ENCODE measurements at regions not wholly inside any gene's neighbourhood (a gene's known extent, or its start where the extent isn't known, plus 50 kb on each side); places are given as distances from the start of the nearest gene placed in this dataset.

- no peak for DNase-seq (ENCODE audit: insufficient read length, low spot score)
- no peak for FAIRE-seq
- no peak for TF ChIP-seq CTCF (IDR thresholded peaks at IDR 0.05; ENCODE audit: insufficient read depth, missing control alignments)
Observed at GRCh38 chr3:176584413-176585176, 612.7 kb downstream of the TBL1XR1 start.

DNA sequence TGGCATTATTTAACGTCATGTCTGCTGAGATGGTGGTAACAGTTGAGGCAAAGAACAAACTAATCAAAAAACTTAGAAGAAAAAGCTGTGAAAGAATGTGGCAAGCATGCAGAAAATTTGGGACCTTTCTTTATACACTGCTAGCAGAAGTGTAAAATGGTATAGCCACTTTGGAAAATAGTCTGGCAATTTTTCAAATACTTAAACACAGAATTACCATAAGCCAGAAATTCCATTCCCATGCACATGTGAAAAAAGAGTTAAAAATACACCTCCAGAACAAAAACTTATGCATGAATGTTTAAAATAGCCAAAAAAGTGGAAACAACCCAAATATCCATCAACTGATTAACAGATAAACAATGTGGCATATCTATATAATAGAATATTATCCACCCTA, 613.3 kb downstream of the TBL1XR1 start:
- DNase-seq (ENCODE audit: insufficient read length, low spot score) (no peak), FAIRE-seq (no peak)
- no peak for TF ChIP-seq CTCF (IDR thresholded peaks at IDR 0.05; ENCODE audit: insufficient read depth, missing control alignments)

DNA sequence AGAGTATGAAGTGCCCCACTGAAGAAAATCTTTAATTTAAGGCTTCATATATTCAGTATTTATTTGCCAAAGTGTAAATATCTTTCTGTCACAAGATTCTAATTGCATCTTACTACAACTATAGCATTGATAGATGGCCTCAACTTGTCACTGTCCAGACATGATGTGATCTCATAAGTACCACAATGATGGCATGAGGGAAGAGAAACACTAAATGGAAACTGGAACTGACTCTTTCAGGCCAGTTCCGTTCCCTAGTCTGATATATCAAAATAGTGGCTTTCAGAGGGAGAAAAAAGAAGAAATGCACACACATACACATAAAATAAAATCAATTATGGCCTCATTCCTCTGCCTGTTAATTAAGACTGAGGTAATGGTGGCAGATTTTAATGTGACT, 615.7 kb downstream of the TBL1XR1 start:
- FAIRE-seq: no peak
- TF ChIP-seq CTCF (IDR thresholded peaks at IDR 0.05; ENCODE audit: insufficient read depth, missing control alignments): no peak
- no peak for DNase-seq (ENCODE audit: insufficient read length, low spot score)

- FAIRE-seq (no peak), DNase-seq (ENCODE audit: insufficient read length, low spot score) (no peak)
- TF ChIP-seq CTCF (IDR thresholded peaks at IDR 0.05; ENCODE audit: insufficient read depth, missing control alignments): no peak
Observed at GRCh38 chr3:176579711-176580185, 617.5 kb downstream of the TBL1XR1 start.

- TF ChIP-seq CTCF (IDR thresholded peaks at IDR 0.05; ENCODE audit: insufficient read depth, missing control alignments): no peak
- FAIRE-seq: no peak
- no peak for DNase-seq (ENCODE audit: insufficient read length, low spot score)
Observed at GRCh38 chr3:176578316-176578715, 619.0 kb downstream of the TBL1XR1 start.

GRCh38 chr3:176577447-176577846, 619.8 kb downstream of the TBL1XR1 start:
- DNase-seq (ENCODE audit: insufficient read length, low spot score): no peak
- TF ChIP-seq CTCF (IDR thresholded peaks at IDR 0.05; ENCODE audit: insufficient read depth, missing control alignments): no peak
- FAIRE-seq: no peak

DNA sequence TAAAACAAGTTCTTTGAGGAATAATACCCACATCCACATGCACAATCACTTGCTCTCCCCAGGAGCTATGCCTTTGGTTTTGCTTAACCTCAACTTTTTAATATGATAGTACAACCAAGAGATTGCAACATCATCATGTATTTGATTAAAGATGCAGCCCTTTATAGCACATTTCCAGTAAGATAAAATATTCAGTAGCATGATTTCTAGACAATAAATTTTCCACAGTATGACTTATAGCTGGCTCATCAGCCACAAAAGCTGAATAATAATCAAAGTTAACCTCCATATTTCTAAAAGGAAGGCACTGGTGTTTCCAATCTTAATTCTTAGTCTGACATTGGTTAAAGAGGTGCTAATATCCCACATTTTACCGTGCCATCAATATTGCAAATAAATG, 622.5 kb downstream of the TBL1XR1 start:
- DNase-seq (ENCODE audit: insufficient read length, low spot score): no peak
- FAIRE-seq: no peak
- TF ChIP-seq CTCF (IDR thresholded peaks at IDR 0.05; ENCODE audit: insufficient read depth, missing control alignments): no peak

All from D721Med (cell line).